HG03064 (cell line): ENCODE measurements at regions not wholly inside any gene's neighbourhood (a gene's known extent, or its start where the extent isn't known, plus 50 kb on each side); places are given as distances from the start of the nearest gene placed in this dataset.

Experiments
- ATAC-seq: cut with Tn5 transposase; IDR thresholded peaks from one replicate; pipeline ENCODE4 v1.9.1; 2021; ENCODE audit warnings: low read depth; ENCODE audit not compliant: unreplicated experiment

DNA sequence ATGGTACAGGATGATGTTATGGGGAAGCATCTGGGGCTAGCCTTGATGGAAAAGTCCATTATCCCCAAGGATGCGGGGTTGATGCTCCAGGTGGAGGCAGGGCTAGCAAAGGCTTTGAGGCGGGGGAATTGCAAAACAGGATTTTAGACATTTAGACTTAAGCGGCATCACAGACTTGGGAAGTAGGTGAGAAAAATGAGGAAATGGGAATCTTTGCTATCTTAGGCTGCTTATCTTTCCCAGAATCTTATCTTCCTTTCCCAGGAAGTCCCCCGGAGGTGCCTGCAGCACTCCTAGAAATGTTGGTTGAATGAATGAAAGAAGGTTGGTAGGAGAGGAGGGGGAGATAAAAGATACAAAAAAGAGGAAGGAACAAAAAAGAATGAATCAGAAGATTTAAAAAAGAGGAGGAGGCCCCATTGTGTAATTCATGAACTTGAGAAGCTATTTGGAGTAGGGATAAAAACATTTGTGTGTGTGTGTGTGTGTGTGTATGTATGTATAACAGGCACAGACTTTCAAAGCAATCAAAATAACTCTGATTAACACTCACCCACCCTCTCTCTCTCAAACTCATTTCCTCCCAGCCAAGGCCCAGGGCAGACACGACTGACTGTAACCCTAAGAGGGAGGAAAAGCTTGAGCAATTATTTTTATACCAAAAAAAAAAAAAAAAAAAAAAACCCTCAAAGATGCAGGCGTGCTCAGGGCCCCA, 62.5 kb upstream of the TBX3 start:
- no peak for ATAC-seq

DNA sequence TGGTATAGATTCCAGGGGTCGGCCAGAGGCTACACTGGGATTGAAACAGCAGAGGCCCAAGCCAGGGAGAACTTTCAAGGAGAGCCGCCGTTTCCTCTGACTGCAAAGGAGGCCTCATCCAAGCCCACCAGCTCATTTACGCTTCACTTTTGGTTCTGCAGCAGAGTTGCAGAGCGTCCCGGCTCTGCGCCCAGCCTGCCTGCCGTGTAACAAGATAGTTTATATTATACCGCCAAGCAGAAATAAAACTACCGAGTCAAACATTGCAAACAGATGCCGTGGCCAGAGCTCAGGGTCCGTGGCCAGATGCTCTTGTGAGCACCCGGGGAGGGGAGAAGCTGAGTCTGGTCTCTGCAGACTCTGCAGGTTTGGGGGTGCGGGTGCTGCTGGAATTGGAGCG, 60.7 kb upstream of the TBX3 start:
- ATAC-seq: no peak

DNA sequence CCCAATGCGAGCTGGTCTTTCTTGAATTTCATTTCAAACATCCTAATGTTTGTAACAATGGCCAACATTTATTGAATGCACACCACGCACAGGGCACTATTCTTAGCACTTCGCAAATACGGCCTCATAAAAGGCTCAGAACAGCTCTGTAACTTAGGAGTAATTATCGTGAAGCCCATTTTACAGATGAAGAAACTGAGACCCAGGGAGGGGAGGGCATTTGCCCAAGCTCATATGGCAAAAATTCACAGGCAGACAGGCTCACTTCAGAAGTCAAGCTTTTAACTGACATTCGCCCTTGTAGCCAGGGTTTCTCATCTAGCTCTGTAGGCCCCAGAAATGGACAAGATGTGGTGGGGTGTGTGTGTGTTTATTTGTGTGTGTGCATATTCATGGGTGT, 60.3 kb upstream of the TBX3 start:
- ATAC-seq: no peak

DNA sequence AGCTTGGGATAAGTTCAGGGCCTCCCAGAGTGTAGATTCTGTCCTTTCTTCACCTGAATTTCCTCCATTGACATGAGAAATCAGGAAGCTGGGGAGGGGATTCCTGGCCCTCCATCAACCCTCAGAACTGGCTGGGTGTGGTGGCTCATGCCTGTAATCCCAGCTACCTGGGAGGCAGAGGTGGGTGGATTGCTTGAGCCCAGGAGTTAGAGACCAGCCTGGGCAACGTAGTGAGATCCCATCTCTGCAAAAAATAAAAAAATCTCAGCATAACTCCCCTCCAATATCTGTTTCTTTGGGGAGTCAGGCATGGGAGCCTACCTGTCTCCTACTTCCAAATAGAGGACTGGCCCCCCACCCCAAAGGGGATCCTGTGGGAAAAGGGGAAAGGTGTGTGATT, 59.8 kb upstream of the TBX3 start:
- ATAC-seq: no peak

DNA sequence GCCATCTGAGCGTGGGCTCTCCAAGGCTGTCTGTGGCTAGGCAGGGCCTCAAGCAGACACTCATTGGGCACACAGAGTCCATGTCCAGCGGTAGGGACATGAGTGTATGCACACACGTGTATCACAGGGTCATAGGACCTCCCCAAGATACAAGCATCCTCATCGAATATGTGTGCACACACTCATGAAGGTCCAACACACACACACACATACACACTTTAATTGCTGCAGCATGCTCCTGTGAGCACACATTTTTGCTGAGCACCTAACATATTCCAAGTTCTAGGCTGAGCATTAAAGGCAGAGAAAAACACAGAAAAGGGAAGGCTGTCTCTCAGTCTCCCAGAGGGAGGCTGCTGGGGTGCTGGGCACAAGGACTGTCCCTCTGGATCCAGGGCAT, 59.3 kb upstream of the TBX3 start:
- ATAC-seq: no peak

DNA sequence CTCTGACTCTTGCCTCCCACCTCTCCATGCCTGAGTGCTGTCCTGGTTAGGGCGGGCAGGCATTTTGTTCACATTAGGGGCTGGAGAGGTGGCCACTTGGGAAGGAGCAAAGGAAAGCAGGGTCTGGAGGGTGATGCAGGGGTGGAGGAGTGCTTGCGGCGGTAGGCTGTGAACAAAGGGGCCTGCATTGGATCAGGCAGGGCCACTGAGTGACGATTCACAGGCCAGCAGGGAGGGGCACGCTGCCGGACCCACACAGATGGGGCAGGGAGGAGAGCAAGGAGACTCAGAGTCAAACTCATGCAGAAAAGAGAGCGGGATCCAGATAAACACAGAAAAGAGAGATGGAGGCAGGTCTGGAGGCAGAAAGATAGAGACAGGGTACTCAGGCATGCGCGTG, 58.4 kb upstream of the TBX3 start:
- no peak for ATAC-seq

DNA sequence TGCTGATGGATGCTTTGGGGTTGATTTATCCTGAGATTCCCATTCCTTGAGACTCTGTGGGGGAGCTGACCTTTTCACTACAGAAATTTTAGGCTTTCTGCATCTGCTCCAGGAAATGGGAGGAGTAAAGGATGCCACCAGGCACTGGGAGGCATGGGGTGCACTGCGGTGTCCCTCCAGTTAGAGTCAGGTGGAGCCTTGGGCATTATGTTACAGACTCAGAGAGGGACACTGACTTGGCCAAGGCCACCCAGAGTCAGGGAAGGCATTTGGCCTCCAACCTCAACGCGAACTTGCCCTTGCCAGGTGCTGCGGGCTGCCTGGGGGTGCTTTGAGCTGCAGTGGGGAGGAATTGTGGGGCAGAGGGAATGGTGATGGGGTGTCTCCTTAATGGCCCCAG, 58.0 kb upstream of the TBX3 start:
- ATAC-seq: no peak

DNA sequence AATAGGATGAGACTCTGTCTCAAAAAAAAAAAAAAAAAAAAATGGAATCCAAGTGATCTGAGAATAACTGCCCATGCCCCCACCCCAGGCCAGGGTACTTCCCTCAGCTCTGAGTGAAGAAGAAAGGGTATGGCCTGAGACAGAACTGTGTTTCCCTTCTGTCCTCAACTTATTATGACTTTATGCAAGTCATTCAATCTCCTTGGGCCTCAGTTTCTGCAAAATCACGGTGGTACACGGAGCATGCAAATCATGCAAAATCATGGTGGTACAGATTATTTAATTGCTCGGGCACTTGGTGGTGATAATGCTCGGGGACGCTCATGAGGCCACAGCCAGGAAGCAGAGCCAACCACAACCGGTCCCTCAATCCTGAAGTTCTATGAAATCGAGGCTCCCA, 56.5 kb upstream of the TBX3 start:
- no peak for ATAC-seq

DNA sequence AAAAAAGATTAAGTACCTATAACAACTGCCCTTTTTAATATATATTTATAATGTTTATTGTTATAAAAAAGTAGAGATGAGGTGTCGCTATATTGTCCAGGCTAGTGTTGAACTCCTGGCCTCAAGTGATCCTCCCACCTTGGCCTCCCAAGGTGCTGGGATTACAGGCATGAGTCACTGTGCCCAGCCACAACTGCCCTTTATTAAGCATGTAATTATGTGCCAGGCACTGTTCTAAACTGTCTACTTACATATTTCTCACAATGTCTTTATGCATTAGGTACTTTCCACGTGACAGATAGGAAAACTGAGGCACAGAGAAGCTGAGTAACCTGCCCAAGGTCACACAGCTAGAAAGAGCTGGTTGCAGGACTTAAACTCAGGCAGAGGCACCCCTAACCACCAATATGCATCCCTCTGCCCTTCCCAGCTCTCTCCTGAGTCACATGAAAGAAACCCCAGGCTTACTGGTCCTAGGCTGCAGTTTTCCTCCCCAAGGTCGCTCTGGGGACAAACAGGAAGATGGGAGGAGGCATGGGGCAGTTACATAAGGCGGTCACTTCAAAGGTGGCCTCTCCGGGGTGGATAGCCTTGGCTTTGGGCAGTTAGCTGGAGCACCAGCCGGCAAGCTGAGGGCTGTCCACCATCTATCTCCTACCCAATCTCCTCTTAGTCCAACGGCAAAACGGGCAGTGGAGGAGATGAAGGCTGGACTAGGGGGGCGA, 54.6 kb upstream of the TBX3 start:
- no peak for ATAC-seq

DNA sequence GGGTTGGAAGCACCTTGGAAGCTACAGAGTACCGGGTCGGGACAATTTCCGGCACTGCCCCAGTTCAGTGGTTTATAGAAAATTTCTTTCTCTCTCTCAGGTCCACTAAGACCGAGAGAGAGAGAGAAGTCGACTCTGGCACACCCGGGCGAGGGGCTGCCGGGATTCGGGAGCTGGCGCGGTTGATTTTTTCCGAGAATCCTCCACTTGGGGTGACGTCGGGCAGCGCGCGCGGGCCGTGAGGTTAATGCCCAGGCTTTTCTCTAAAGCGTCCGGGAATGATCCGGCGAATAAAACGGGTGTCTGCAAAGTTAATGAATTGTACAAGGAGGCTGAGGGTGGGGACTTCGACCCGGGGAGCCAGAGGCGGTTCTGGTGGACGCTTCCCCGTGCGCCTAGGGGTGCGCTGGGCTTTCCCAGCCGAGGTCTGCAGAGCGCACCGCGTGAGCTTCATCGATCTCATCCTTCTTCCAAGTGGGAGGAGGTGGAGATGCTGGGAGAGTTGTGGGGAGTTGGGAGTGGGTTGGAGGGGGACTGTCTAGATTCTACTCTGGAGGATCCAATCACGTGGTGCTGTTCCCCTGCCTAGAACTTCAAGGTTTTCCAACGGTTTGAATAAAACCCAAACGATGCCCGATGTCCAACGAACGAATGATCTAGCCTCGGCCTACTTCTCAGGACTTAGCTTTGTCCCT, 51.9 kb upstream of the TBX3 start:
- ATAC-seq: no peak

DNA sequence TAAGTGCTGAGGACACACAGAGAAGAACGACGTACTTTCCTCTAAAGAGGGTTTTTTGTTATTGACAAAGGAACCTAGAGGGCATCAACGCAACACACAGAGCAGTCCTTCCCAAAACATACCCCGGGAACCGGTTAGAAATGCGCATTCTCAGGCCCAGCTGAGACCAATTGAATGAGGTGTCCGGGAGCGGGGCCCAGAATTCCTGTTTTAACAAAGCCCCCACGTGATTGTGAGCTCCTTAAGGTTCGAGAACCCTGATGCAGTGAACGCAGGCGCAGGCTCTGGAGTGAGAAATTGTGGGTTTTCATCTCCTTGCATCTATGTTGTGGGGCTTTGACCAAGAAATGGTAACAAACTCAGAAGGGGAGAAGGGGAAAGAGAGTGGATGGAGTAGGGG, 51.0 kb upstream of the TBX3 start:
- no peak for ATAC-seq

DNA sequence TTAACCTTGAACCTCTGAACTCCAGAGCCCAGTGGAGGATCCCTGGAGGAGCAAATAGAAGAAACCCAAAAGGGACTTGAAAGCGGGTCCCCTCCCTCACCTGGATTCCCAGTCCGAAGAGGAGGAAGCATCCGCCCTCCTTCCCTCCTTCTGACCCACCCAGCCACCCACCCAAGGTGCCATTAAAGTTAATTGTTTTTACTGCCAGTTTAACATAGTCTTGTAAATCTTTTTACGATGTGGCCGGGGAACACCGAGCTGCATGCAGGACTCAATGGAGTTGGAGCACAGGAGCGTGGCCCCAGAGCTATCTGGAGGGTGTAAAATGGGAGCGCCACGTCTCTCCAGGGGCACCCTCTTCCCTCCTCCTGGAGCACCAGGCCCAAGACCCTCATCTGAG, 49.9 kb upstream of the TBX3 start:
- no peak for ATAC-seq
